Stimulated activated naive CD4-positive, alpha-beta T cell (primary cell): ENCODE measurements at regions not wholly inside any gene's neighbourhood (a gene's known extent, or its start where the extent isn't known, plus 50 kb on each side); places are given as distances from the start of the nearest gene placed in this dataset.
"Not testable (repeated sequence)": the region's sequence is repeated elsewhere in the genome, so short reads cannot be mapped to it uniquely, and the experiment has no call there.

Experiments
- DNase-seq, 6 experiments: peaks; one replicate each; lab custom pipeline; 2025; lab: John Stamatoyannopoulos, UW

- DNase-seq = no peak
Observed at GRCh38 chr13:81283062-81283461, 942.1 kb upstream of the SPRY2 start.

DNA sequence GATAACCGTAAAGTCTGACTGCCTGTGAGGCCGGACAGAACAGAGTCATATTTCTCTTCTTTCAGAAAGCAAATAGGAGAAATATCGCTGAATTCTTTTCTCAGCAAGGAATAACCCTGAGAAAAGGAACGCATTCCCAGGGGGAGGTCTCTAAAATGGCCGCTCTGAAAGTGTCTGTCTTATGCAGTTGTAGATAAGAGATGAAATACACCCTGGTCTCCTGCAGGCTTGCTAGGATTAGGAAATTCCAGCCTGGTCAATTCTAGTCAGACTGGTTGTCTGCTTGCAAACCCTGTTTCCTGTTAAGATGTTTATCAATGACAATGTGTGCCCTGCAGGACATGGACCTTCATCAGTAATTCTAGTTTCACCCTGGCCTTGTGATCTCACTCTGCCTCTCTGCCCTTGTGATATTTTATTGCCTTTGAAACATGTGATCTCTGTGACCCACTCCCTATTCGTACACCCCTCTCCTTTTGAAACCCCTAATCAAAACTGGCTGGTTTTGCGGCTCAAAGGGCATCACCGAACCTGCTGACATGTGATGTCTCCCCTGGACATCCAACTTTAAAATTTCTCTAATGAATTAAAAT lies 934.8 kb upstream of the SPRY2 start:
- DNase-seq = no peak

GRCh38 chr13:81247711-81248110 lies 906.8 kb upstream of the SPRY2 start:
- no peak for DNase-seq

DNA sequence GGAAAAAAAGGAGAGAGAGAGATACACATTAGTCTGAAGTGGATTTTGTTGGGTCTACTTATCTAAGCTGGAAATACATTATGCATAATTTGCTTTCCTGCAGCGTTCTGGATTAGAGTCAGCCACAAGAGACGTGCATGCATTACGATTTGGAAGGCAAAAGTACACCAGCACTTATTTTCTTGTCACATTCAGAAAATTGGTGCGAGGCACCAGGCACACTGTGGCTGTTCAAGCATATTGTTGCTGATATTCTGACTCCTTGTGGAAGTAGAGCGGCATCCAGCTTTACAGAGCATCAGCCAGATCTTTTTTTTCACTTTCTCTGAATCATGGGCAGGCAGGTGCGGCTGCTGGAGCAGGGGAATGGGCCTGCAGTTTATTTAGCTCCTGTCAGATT lies 905.6 kb upstream of the SPRY2 start:
- DNase-seq = no peak

GRCh38 chr13:81244011-81244410 lies 903.1 kb upstream of the SPRY2 start:
- no peak for DNase-seq

DNA sequence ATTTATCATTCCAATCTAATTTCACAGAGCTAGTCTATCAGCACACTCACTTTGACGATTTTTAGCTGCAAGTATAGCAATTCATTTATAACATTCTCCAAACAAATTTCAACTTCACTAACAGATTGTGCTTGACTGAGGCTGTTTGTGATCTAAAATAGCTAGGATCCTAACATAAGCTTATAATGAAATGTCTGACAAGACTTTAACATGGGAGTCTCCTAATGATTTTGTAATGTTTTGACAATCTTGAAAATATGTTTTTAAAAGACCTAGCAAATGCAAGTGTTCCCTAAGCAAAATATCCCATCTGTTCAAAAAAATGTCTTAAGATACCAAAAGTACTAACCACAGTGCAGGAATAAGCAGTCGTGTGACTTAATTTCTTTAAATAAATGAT lies 889.5 kb upstream of the SPRY2 start:
- DNase-seq = no peak

- DNase-seq = not testable (repeated sequence)
Observed at GRCh38 chr13:81226830-81227229, 885.9 kb upstream of the SPRY2 start.

DNA sequence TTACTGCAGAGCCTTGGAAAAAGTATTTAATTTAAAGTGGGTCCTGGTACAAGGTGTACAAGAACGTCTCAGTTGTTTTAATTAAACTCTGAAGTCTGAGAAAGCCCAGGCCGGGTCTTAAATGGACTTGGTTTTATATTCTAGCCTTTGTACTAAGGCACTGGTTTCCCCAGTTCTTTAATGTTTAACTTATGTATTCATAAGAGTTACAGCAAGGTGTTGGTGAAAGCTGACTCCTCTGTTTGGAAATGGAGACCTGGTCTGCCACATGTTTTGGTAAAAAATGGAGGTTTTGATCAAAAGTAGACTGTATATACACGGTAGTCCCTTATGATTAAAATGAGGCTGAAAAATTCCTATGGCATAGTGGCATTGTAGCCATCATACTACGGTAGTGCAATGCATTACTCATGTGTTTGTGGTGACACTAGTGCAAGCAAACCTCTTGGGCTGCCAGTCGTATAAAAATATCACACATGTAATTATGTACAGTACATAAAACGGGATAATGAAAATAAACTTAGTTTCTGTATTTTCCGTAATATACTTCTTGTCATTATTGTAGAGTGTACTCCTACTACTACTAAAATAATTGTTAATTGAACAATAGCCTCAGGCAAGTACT lies 883.4 kb upstream of the SPRY2 start:
- DNase-seq = no peak

- DNase-seq = no peak
Observed at GRCh38 chr13:81223778-81224177, 882.9 kb upstream of the SPRY2 start.

- no peak for DNase-seq
Observed at GRCh38 chr13:81211713-81212112, 870.8 kb upstream of the SPRY2 start.

DNA sequence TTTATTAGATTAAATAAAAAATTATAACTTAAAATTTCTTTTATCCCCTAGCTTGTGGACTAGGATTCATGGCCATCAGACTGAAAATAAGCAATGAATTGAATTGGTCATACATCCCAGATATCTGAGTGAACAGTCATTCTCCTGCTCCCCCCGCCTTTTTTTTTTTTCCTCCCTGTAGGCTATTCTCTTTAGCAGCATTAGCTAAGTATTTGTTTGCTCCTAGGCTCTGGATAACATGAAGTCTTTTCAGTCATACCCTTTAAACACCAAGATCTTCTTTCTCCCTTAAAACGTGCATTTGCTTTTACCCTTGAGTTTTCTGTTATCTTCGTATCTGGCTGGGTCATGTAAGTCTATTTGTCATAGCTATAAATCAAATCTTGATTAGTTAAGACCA lies 866.7 kb upstream of the SPRY2 start:
- no peak for DNase-seq

DNA sequence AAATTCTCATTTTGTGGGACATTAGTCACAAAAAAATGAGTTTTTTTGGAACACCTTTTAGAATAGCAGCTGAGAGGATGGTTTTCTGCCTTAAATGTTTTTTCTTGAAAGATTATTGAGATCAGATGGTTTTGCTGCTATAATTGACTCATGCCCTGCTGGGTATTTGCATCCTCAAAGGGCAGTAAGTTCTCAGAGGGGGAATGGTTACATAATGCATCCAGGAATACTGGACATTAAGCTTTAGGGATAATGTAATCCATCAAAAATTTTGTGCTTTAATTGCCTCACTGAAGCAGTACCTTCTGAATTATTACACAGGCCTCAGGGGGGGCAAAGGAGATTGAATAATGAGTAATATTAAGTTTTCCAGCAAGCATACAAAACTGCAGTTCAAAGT lies 866.3 kb upstream of the SPRY2 start:
- no peak for DNase-seq

- DNase-seq = no peak
Observed at GRCh38 chr13:81203783-81204182, 862.9 kb upstream of the SPRY2 start.

DNA sequence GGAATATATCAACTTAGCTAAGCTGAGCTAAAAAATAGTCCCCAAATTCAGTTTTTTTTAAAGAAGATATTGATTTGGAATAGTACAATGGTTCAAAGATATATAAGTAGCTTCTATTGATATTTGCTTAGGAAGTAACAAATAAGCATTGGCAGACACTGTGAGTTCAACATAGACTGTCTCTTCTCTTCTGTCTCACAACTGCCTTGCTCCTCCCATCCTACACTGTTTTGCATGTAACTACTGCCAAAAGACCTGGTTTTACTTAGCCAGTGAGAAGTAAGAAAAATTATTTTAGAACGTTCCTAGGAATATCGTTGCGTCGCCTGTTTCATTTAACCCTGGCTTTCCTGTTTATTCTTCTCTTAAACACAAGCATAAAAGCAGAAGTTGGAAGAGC lies 859.0 kb upstream of the SPRY2 start:
- no peak for DNase-seq

GRCh38 chr13:81197966-81198365 lies 857.0 kb upstream of the SPRY2 start:
- DNase-seq = no peak

- DNase-seq = no peak
Observed at GRCh38 chr13:81197483-81197882, 856.6 kb upstream of the SPRY2 start.

GRCh38 chr13:81194362-81194761 lies 853.4 kb upstream of the SPRY2 start:
- DNase-seq = no peak

- no peak for DNase-seq
Observed at GRCh38 chr13:81184556-81185265, 843.8 kb upstream of the SPRY2 start.

- no peak for DNase-seq
Observed at GRCh38 chr13:81172603-81173002, 831.7 kb upstream of the SPRY2 start.

GRCh38 chr13:81171065-81171647 lies 830.2 kb upstream of the SPRY2 start:
- DNase-seq = no peak

DNA sequence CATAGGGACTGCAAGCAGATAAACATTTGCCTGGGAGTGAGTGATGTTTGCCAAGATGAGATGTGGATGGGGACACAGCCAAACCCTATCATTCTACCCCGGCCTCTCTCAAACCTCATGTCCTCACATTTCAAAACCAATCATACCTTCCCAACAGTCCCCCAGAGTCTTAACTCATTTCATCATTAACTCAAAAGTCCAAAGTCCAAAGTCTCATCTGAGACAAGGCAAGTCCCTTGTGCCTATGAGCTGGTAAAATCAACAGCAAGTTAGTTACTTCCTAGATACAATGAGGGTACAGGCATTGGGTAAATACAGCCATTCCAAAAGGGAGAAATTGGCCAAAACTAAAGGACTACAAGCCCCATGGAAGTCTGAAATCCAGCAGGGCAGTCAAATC lies 822.9 kb upstream of the SPRY2 start:
- not testable (repeated sequence) for DNase-seq

DNA sequence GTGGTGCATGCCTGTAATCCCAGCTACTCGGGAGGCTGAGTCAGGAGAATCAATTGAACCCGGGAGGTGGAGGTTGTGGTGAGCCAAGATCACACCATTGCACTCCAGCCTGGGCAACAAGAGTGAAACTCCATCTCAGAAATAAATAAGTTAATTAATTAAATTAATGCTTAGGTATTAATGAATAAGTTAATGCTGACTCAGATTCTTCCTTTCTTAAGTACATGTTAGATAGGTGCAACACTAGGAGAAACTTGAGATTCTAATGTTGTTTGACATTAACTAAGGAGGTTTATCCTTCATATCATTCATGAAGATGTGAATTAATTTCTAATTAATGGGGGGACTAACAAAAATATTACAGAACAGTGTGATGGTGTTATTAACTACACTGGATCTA lies 812.6 kb upstream of the SPRY2 start:
- DNase-seq = no peak

- no peak for DNase-seq
Observed at GRCh38 chr13:81148822-81149221, 807.9 kb upstream of the SPRY2 start.
